Prostate gland (tissue), 2 donors: ENCODE measurements at regions not wholly inside any gene's neighbourhood (a gene's known extent, or its start where the extent isn't known, plus 50 kb on each side); places are given as distances from the start of the nearest gene placed in this dataset.
"Not testable (repeated sequence)": the region's sequence is repeated elsewhere in the genome, so short reads cannot be mapped to it uniquely, and the experiment has no call there.

Experiments used
- DNase-seq: peaks from one replicate; pipeline ENCODE4 v3.0.0-alpha.2; 2019; ENCODE audit warnings: low spot score
- H3K27ac ChIP-seq, 2 donors: fragments of 200-600 bp; sonication (generic); 2 replicates each; pipeline ENCODE4 v1.5.1; 2017 to 2019
- H3K27me3 ChIP-seq: fragments of 200-600 bp; sonication (generic); replicated peaks from 2 replicates; pipeline ENCODE4 v1.5.1; 2019; ENCODE audit not compliant: insufficient read depth
- H3K36me3 ChIP-seq, 2 donors: fragments of 200-600 bp; sonication (generic); 1 replicate in 1 of 2; 2 replicates in 1 of 2; pipeline versions ENCODE4 v1.5.1 to v1.8.1; 2017 to 2019
- H3K4me1 ChIP-seq: fragments of 200-600 bp; sonication (generic); replicated peaks from 2 replicates; pipeline ENCODE4 v1.5.1; 2019
- H3K4me3 ChIP-seq, 2 donors: fragments of 200-600 bp; sonication (generic); 2 replicates each; pipeline ENCODE4 v1.5.1; 2017 to 2019
- H3K9me3 ChIP-seq: fragments of 200-600 bp; sonication (generic); 2 replicates; pipeline ENCODE4 v1.5.1; 2017
- CTCF ChIP-seq, 4 experiments: fragments of 200-600 bp in 2 of 4; fragments of 450-650 bp in 2 of 4; sonication (generic) in 2 of 4; IDR thresholded peaks; 1 replicate in 3 of 4; 2 replicates in 1 of 4; pipeline ENCODE4 v1.5.1; 2016 to 2019; ENCODE audit warnings: antibody characterized with exemption in 4 of 4, mild to moderate bottlenecking in 2 of 4, moderate library complexity in 2 of 4
- POLR2A ChIP-seq: fragments of 450-650 bp; IDR thresholded peaks from one replicate; pipeline ENCODE4 v1.6.1; 2016; ENCODE audit warnings: antibody characterized with exemption, mild to moderate bottlenecking
- POLR2AphosphoS5 ChIP-seq: sonication (generic); formaldehyde crosslinking; IDR thresholded peaks from one replicate; pipeline ENCODE4 v1.6.1; 2017; ENCODE audit warnings: antibody characterized with exemption
- WGBS: methylation state at CpG from one replicate; pipeline ENCODE4 v1.1.5; 2018; 5-methylcytosine and 5-hydroxymethylcytosine counted together
- intact Hi-C: fragments of 100-400 bp; cut with DNase I; formaldehyde crosslinking; loops from one replicate; pipeline ENCODE4 v1.14.2; 2022

- H3K4me1 ChIP-seq = no peaks in the 10 kb centered on the region
- no peaks in the 10 kb centered on the region for H3K27me3 ChIP-seq
- intact Hi-C loops = no loop called here
- no peaks in the 10 kb centered on the region for H3K9me3 ChIP-seq
- no peaks in the 10 kb centered on the region for H3K36me3 ChIP-seq
- no peak overlapping the region for H3K4me3 ChIP-seq
- WGBS = 63% methylated on average over 8 of the region's 8 CpGs
- TF ChIP-seq CTCF (IDR thresholded peaks at IDR 0.05) (no peak), POLR2A (no peak), POLR2AphosphoS5 (no peak)
- H3K27ac ChIP-seq = no peak overlapping the region
- DNase-seq = no peak
Observed at GRCh38 chr5:174920906-174921550, 196.6 kb downstream of the MSX2 start.

GRCh38 chr5:174919351-174919750 lies 195.0 kb downstream of the MSX2 start:
- intact Hi-C loops = no loop called here
- H3K36me3 ChIP-seq = no peaks in the 10 kb centered on the region
- 86% methylated on average over 3 of the region's 3 CpGs for WGBS
- H3K4me3 ChIP-seq = no peak overlapping the region
- H3K4me1 ChIP-seq = no peaks in the 10 kb centered on the region
- no peak for TF ChIP-seq CTCF (IDR thresholded peaks at IDR 0.05)
- no peak for TF ChIP-seq POLR2A
- TF ChIP-seq POLR2AphosphoS5 = no peak
- no peak for DNase-seq
- no peaks in the 10 kb centered on the region for H3K27me3 ChIP-seq
- no peaks in the 10 kb centered on the region for H3K9me3 ChIP-seq
- no peak overlapping the region for H3K27ac ChIP-seq

GRCh38 chr5:174918655-174919054 lies 194.3 kb downstream of the MSX2 start:
- Histone ChIP-seq H3K4me1 (no peaks in the 10 kb centered on the region), H3K27ac (no peak overlapping the region), H3K27me3 (no peaks in the 10 kb centered on the region), H3K9me3 (no peaks in the 10 kb centered on the region), H3K36me3 (no peaks in the 10 kb centered on the region), H3K4me3 (no peak overlapping the region)
- 57% methylated on average over 1 of the region's 1 CpG for WGBS
- no peak for TF ChIP-seq CTCF (IDR thresholded peaks at IDR 0.05)
- TF ChIP-seq POLR2A = no peak
- TF ChIP-seq POLR2AphosphoS5 = no peak
- DNase-seq = no peak
- intact Hi-C loops = no loop called here

- 78% methylated on average over 13 of the region's 13 CpGs for WGBS
- Histone ChIP-seq H3K27me3 (no peaks in the 10 kb centered on the region), H3K36me3 (no peaks in the 10 kb centered on the region), H3K9me3 (no peaks in the 10 kb centered on the region), H3K4me1 (no peaks in the 10 kb centered on the region), H3K4me3 (no peak overlapping the region), H3K27ac (no peak overlapping the region)
- intact Hi-C loops = no loop called here
- no peak for DNase-seq
- TF ChIP-seq POLR2AphosphoS5 (no peak), CTCF (IDR thresholded peaks at IDR 0.05) (no peak), POLR2A (no peak)
Observed at GRCh38 chr5:174917976-174918554, 193.7 kb downstream of the MSX2 start.

GRCh38 chr5:174917435-174917834 lies 193.1 kb downstream of the MSX2 start:
- 94% methylated on average over 6 of the region's 6 CpGs for WGBS

GRCh38 chr5:174916924-174917323 lies 192.5 kb downstream of the MSX2 start:
- H3K4me1 ChIP-seq, H3K4me3 ChIP-seq, H3K36me3 ChIP-seq, intact Hi-C loops, H3K27ac ChIP-seq, DNase-seq, H3K27me3 ChIP-seq, H3K9me3 ChIP-seq: not testable (repeated sequence)
- whole genome bisulfite sequencing = 92% methylated on average over 1 of the region's 1 CpG

More at GRCh38 chr5:174917435-174917834, 193.1 kb downstream of the MSX2 start:
- H3K4me3 ChIP-seq, H3K36me3 ChIP-seq, H3K9me3 ChIP-seq, DNase-seq, H3K4me1 ChIP-seq, H3K27me3 ChIP-seq, H3K27ac ChIP-seq, intact Hi-C loops: not testable (repeated sequence)
